ENCODE measurements at regions not wholly inside any gene's neighbourhood (a gene's known extent, or its start where the extent isn't known, plus 50 kb on each side); places are given as distances from the start of the nearest gene placed in this dataset.

GRCh38 chr11:106217456-106217855 lies 140.0 kb downstream of the AASDHPPT start:
- TF ChIP-seq ZNF341 (tag by site-specific recombination; IDR thresholded peaks at IDR 0.05; ENCODE audit: low read depth) (no peak), ZNF274 (IDR thresholded peaks at IDR 0.05; ENCODE audit: low read length) (no peak), ZNF274 (tag by site-specific recombination; IDR thresholded peaks at IDR 0.05; ENCODE audit: borderline replicate concordance) (no peak), KLF16 (tag by site-specific recombination; IDR thresholded peaks at IDR 0.05) (no peak), ZNF350 (tag by site-specific recombination; IDR thresholded peaks at IDR 0.05) (no peak), SETDB1 (IDR thresholded peaks at IDR 0.05; ENCODE audit: insufficient read length, low read length) (no peak), ZNF121 (tag by site-specific recombination; IDR thresholded peaks at IDR 0.05) (no peak), ZBTB7A (tag by site-specific recombination; IDR thresholded peaks at IDR 0.05; ENCODE audit: low read depth) (no peak), ZNF768 (tag by site-specific recombination; IDR thresholded peaks at IDR 0.05) (no peak), ZBTB26 (tag by site-specific recombination; optimal IDR thresholded peaks at IDR 0.05) (no peak), ZNF175 (tag by site-specific recombination; IDR thresholded peaks at IDR 0.05) (no peak), TCF7L2 (IDR thresholded peaks at IDR 0.05; ENCODE audit: borderline replicate concordance, low read depth, low read length) (no peak), CTCF (tag by site-specific recombination; IDR thresholded peaks at IDR 0.05) (no peak), YY2 (tag by site-specific recombination; IDR thresholded peaks at IDR 0.05) (no peak)

All from HEK293 (cell line).